Vagina (tissue), 2 donors: ENCODE measurements at regions not wholly inside any gene's neighbourhood (a gene's known extent, or its start where the extent isn't known, plus 50 kb on each side); places are given as distances from the start of the nearest gene placed in this dataset.

ENCODE experiments used
- POLR2A ChIP-seq, 2 donors: fragments of 450-650 bp; IDR thresholded peaks; one replicate each; pipeline ENCODE4 v1.6.1; 2017; ENCODE audit warnings: antibody characterized with exemption in 2 of 2, mild to moderate bottlenecking in 2 of 2, moderate library complexity in 2 of 2
- POLR2AphosphoS5 ChIP-seq, 2 donors: sonication (generic); formaldehyde crosslinking; IDR thresholded peaks; one replicate each; pipeline ENCODE4 v1.9.0; 2017; ENCODE audit warnings: antibody characterized with exemption in 2 of 2, mild to moderate bottlenecking in 2 of 2, low read depth in 1 of 2; ENCODE audit not compliant: insufficient read depth in 1 of 2
- TF ChIP-seq, protein P1 (sequence below), 3 experiments: fragments of 450-650 bp in 2 of 3; fragments of 200-600 bp in 1 of 3; sonication (generic) in 1 of 3; IDR thresholded peaks; one replicate each; pipeline ENCODE4 v1.5.1; 2017 to 2019; ENCODE audit warnings: antibody characterized with exemption in 3 of 3, mild to moderate bottlenecking in 2 of 3, moderate library complexity in 2 of 3

GRCh38 chr4:11821772-11822430 is 393.2 kb upstream of the HS3ST1 start:
- TF ChIP-seq POLR2A (IDR thresholded peaks at IDR 0.05) (no peak), POLR2AphosphoS5 (IDR thresholded peaks at IDR 0.05; ENCODE audit: insufficient read depth in 1 of 2, low read depth in 1 of 2) (no peak)
- TF ChIP-seq, protein P1, sequence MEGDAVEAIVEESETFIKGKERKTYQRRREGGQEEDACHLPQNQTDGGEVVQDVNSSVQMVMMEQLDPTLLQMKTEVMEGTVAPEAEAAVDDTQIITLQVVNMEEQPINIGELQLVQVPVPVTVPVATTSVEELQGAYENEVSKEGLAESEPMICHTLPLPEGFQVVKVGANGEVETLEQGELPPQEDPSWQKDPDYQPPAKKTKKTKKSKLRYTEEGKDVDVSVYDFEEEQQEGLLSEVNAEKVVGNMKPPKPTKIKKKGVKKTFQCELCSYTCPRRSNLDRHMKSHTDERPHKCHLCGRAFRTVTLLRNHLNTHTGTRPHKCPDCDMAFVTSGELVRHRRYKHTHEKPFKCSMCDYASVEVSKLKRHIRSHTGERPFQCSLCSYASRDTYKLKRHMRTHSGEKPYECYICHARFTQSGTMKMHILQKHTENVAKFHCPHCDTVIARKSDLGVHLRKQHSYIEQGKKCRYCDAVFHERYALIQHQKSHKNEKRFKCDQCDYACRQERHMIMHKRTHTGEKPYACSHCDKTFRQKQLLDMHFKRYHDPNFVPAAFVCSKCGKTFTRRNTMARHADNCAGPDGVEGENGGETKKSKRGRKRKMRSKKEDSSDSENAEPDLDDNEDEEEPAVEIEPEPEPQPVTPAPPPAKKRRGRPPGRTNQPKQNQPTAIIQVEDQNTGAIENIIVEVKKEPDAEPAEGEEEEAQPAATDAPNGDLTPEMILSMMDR (IDR thresholded peaks at IDR 0.05) = no peak
